OCI-LY1 (cell line): ENCODE measurements at regions not wholly inside any gene's neighbourhood (a gene's known extent, or its start where the extent isn't known, plus 50 kb on each side); places are given as distances from the start of the nearest gene placed in this dataset.
A peak's percentile ranks its signal among the peaks of the same experiment; 100 is the strongest.
"Not testable (repeated sequence)": the region's sequence is repeated elsewhere in the genome, so short reads cannot be mapped to it uniquely, and the experiment has no call there.

Experiments
- CTCF ChIP-seq: fragments of 200-600 bp; sonication (generic), shearing (Covaris generic); IDR thresholded peaks from 2 replicates; pipeline ENCODE4 v1.5.1; 2017; ENCODE audit warnings: mild to moderate bottlenecking, antibody characterized with exemption, low read length, moderate library complexity, mixed read lengths
- EZH2 ChIP-seq: fragments of 200-600 bp; sonication (generic), shearing (Covaris generic); IDR thresholded peaks from 2 replicates; pipeline ENCODE4 v1.8.0; 2017; ENCODE audit warnings: borderline replicate concordance, mixed run types, mild to moderate bottlenecking, antibody characterized with exemption, low read length, moderate library complexity, mixed read lengths

- 0 out of 2 replicates have a peak, but pooled peaks have one; percentile 12 for TF ChIP-seq CTCF
- TF ChIP-seq EZH2: not testable (repeated sequence)
Measured at GRCh38 chr20:28575991-28576390, 2681.5 kb upstream of the DEFB115 start.
